GM18909 (cell line): ENCODE measurements at regions not wholly inside any gene's neighbourhood (a gene's known extent, or its start where the extent isn't known, plus 50 kb on each side); places are given as distances from the start of the nearest gene placed in this dataset.
"Not testable (repeated sequence)": the region's sequence is repeated elsewhere in the genome, so short reads cannot be mapped to it uniquely, and the experiment has no call there.

Experiments used
- ATAC-seq: cut with Tn5 transposase; IDR thresholded peaks from one replicate; pipeline ENCODE4 v1.9.1; 2021; ENCODE audit warnings: mild to moderate bottlenecking; ENCODE audit not compliant: unreplicated experiment, poor library complexity

- no peak for ATAC-seq
These were observed 52.5 kb upstream of the VSTM5 start for GRCh38 chr11:93902921-93903320.

- ATAC-seq, result no peak
These were observed 53.6 kb upstream of the VSTM5 start for GRCh38 chr11:93903989-93904388.

GRCh38 chr11:93904716-93905115 is 54.3 kb upstream of the VSTM5 start:
- ATAC-seq, result no peak

- no peak for ATAC-seq
These were observed 55.0 kb upstream of the VSTM5 start for GRCh38 chr11:93905384-93905783.

GRCh38 chr11:93906486-93906885 is 56.1 kb upstream of the VSTM5 start:
- ATAC-seq, result no peak

GRCh38 chr11:93907901-93908300 is 57.5 kb upstream of the VSTM5 start:
- no peak for ATAC-seq

GRCh38 chr11:93908689-93909088 is 58.3 kb upstream of the VSTM5 start:
- ATAC-seq, result no peak

GRCh38 chr11:93917673-93918072 is 67.3 kb upstream of the VSTM5 start:
- no peak for ATAC-seq

- peak; percentile 85 for ATAC-seq
These were observed 71.5 kb upstream of the VSTM5 start for GRCh38 chr11:93921695-93922468.

GRCh38 chr11:93922830-93923229 is 72.4 kb upstream of the VSTM5 start:
- no peak for ATAC-seq

- ATAC-seq, result not testable (repeated sequence)
These were observed 75.7 kb upstream of the VSTM5 start for GRCh38 chr11:93926099-93926498.

- ATAC-seq, result no peak
These were observed 79.0 kb upstream of the VSTM5 start for GRCh38 chr11:93929407-93929806.

- ATAC-seq, result no peak
These were observed 82.8 kb upstream of the VSTM5 start for GRCh38 chr11:93933230-93933629.

- ATAC-seq, result no peak
These were observed 85.3 kb upstream of the HEPHL1 start for GRCh38 chr11:93935826-93936225.

- ATAC-seq, result no peak
These were observed 84.7 kb upstream of the HEPHL1 start for GRCh38 chr11:93936460-93936859.

- ATAC-seq, result no peak
These were observed 81.9 kb upstream of the HEPHL1 start for GRCh38 chr11:93939084-93939760.

GRCh38 chr11:93940395-93940794 is 80.8 kb upstream of the HEPHL1 start:
- no peak for ATAC-seq

- ATAC-seq, result no peak
These were observed 79.0 kb upstream of the HEPHL1 start for GRCh38 chr11:93942176-93942575.

GRCh38 chr11:93945596-93945995 is 75.6 kb upstream of the HEPHL1 start:
- no peak for ATAC-seq

- ATAC-seq, result no peak
These were observed 68.9 kb upstream of the HEPHL1 start for GRCh38 chr11:93952082-93952780.

- no peak for ATAC-seq
These were observed 63.7 kb upstream of the HEPHL1 start for GRCh38 chr11:93957397-93957952.
